Activated CD4-positive, alpha-beta memory T cell treated with anti-CD3 and anti-CD28 coated beads, Interleukin-2, amount 10 ng/mL, durations not matched to agents 7 days and 5 days (primary cell): ENCODE measurements at regions not wholly inside any gene's neighbourhood (a gene's known extent, or its start where the extent isn't known, plus 50 kb on each side); places are given as distances from the start of the nearest gene placed in this dataset.

Experiments used
- CTCF ChIA-PET: fragments of 350-600 bp; sonication (Branson Sonifier 250); formaldehyde crosslinking; loops from one replicate; lab custom pipeline; 2021; ENCODE audit warnings: antibody characterized with exemption, inconsistent platforms; lab: Charles Lee
- POLR2A ChIA-PET: fragments of 350-600 bp; sonication (Branson Sonifier 250); formaldehyde crosslinking; loops from one replicate; lab custom pipeline; 2021; ENCODE audit warnings: antibody characterized with exemption; lab: Charles Lee
- DNase-seq: peaks from one replicate; pipeline ENCODE4 v3.0.0-alpha.2; 2020
- H3K27ac Mint-ChIP-seq: one replicate; pipeline ENCODE4 v1.8.0; 2021; ENCODE audit warnings: mild to moderate bottlenecking, mixed read lengths
- H3K27me3 Mint-ChIP-seq: one replicate; pipeline ENCODE4 v1.8.0; 2021; ENCODE audit warnings: mixed read lengths
- H3K36me3 Mint-ChIP-seq: one replicate; pipeline ENCODE4 v1.8.0; 2021; ENCODE audit warnings: low read depth, mixed read lengths
- H3K4me1 Mint-ChIP-seq: one replicate; pipeline ENCODE4 v1.8.0; 2021; ENCODE audit warnings: mixed read lengths
- H3K4me3 Mint-ChIP-seq: one replicate; pipeline ENCODE4 v1.8.0; 2021; ENCODE audit warnings: mild to moderate bottlenecking, mixed read lengths
- H3K9me3 Mint-ChIP-seq: one replicate; pipeline ENCODE4 v1.8.0; 2021; ENCODE audit warnings: mixed read lengths

GRCh38 chr9:89720696-89721175, 115.9 kb downstream of the GADD45G start:
- Mint-ChIP-seq H3K4me3 (no peak overlapping the region), H3K36me3 (peaks cover 32% of the 10 kb centered on the region), H3K4me1 (peaks cover 44% of the 10 kb centered on the region), H3K9me3 (peaks cover 8% of the 10 kb centered on the region), H3K27me3 (no peaks in the 10 kb centered on the region), H3K27ac (no peak overlapping the region)
- no peak for DNase-seq
- ChIA-PET CTCF (no interaction called here), POLR2A (interaction anchor here (0.8 to 2.7 kb wide), 3 partner anchors 11 to 116 kb away, joined by 6 to 14 read pairs (median 7); partner anchors contain the start of gene GADD45G)

GRCh38 chr9:89721176-89721700, 116.4 kb downstream of the GADD45G start:
- Mint-ChIP-seq H3K4me3 (no peak overlapping the region), H3K4me1 (peaks cover 39% of the 10 kb centered on the region), H3K27me3 (no peaks in the 10 kb centered on the region), H3K36me3 (peaks cover 32% of the 10 kb centered on the region), H3K27ac (no peak overlapping the region), H3K9me3 (peaks cover 8% of the 10 kb centered on the region)
- DNase-seq: no peak
- CTCF ChIA-PET: interaction anchor here (0.6 kb wide), 1 partner anchor 21 kb away, joined by 3 read pairs; no protein-coding TSS in a partner anchor
- POLR2A ChIA-PET: interaction anchor here (2.0 to 2.7 kb wide), 2 partner anchors 10 to 22 kb away, joined by 7 to 14 read pairs; no protein-coding TSS in a partner anchor

DNA sequence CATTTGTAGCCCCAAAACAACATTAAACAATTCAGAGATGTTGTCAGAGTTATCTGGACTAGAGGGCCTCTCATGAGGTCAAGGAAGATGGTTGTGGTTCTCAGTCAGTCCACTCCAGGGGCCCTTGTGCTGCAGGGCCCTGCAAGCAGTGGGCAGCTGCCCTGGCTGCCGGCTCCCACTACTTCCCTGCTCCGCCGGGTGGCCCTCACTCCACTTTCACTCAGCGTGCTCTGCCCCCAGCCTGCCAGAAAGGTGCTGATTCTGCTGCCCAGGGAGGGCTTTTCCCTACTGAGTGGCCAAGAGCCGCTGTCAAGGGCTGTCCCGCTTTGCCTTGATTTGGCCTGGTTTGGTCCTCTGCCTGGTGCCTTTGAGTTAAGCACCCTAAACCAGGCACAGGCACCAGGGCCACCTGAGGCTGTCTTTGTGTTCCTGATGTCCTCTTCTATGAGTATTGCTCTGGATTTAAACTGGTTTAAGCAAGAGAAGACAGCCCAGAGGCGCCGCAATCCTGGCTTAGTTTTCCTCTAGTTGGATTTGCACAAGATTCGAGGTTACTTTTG, 117.2 kb downstream of the GADD45G start:
- Mint-ChIP-seq H3K9me3 (peaks cover 6% of the 10 kb centered on the region), H3K27ac (no peak overlapping the region), H3K27me3 (no peaks in the 10 kb centered on the region), H3K4me1 (peaks cover 36% of the 10 kb centered on the region), H3K36me3 (peaks cover 29% of the 10 kb centered on the region), H3K4me3 (no peak overlapping the region)
- no peak for DNase-seq
- ChIA-PET CTCF (no interaction called here), POLR2A (interaction anchor here (1.1 to 2.0 kb wide), 3 partner anchors 10 to 21 kb away, joined by 3 to 7 read pairs (median 4); no protein-coding TSS in a partner anchor)

DNA sequence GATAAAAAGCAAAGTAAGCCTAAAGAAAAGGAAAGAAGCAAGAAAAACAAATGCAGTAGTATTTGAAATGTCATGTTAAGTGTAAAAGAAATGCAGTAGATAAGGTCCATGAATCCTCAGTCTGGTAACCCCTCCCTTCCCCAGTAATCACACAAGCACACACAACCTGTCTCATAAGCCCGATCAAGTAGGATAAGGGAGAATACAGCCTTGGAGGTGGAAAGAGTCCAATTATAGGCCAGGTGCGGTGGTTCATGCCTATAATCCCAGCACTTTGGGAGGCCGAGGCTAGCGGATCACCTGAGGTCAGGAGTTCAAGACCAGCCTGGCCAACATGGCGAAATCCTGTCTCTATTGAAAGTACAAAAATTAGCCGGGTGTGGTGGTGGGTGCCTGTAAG, 117.9 kb downstream of the GADD45G start:
- no peaks in the 10 kb centered on the region for H3K27me3 Mint-ChIP-seq
- peaks cover 25% of the 10 kb centered on the region for H3K36me3 Mint-ChIP-seq
- H3K9me3 Mint-ChIP-seq: peaks cover 6% of the 10 kb centered on the region
- CTCF ChIA-PET: no interaction called here
- H3K27ac Mint-ChIP-seq: no peak overlapping the region
- POLR2A ChIA-PET: interaction anchor here (1.1 to 1.2 kb wide), 2 partner anchors 17 to 21 kb away, joined by 3 to 4 read pairs; no protein-coding TSS in a partner anchor
- peaks cover 31% of the 10 kb centered on the region for H3K4me1 Mint-ChIP-seq
- no peak for DNase-seq
- H3K4me3 Mint-ChIP-seq: no peak overlapping the region

DNA sequence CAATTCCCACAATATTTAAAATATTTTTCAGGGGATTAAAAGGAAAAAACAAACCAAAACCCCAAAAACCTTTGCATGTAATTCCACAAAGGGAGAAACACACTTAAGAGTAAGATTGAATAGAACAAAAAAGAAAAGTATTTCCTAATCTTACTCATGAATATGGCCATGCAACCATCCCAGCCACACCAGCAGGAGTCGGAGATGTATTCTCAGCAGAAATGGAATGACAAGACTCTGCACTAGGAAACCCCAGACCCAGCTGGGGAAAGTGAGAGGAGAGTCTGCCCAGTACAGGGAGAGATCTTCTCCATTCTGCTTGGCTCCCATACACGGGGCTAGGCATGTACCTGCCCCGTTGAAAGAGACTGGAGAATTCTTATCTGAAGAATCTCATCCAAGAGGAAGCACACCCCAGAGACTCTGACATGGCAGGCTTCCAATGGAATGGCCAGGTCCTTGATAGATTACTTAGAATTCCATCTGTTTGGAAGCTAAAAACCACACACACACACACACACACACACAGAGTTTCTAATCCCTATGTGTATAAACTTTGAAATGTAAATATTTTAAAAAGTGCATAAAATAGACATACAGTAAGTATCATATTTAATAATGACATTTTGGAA, 118.8 kb downstream of the GADD45G start:
- POLR2A ChIA-PET: no interaction called here
- Mint-ChIP-seq H3K4me1 (peaks cover 27% of the 10 kb centered on the region), H3K36me3 (peaks cover 23% of the 10 kb centered on the region), H3K4me3 (no peak overlapping the region), H3K9me3 (peaks cover 6% of the 10 kb centered on the region), H3K27me3 (no peaks in the 10 kb centered on the region), H3K27ac (no peak overlapping the region)
- CTCF ChIA-PET: no interaction called here
- no peak for DNase-seq

- ChIA-PET CTCF (no interaction called here), POLR2A (no interaction called here)
- no peak overlapping the region for H3K4me3 Mint-ChIP-seq
- H3K27me3 Mint-ChIP-seq: no peaks in the 10 kb centered on the region
- DNase-seq: no peak
- no peak overlapping the region for H3K27ac Mint-ChIP-seq
- H3K9me3 Mint-ChIP-seq: peaks cover 6% of the 10 kb centered on the region
- peaks cover 18% of the 10 kb centered on the region for H3K36me3 Mint-ChIP-seq
- H3K4me1 Mint-ChIP-seq: peaks cover 19% of the 10 kb centered on the region
Observed at GRCh38 chr9:89724659-89725058, 119.8 kb downstream of the GADD45G start.

DNA sequence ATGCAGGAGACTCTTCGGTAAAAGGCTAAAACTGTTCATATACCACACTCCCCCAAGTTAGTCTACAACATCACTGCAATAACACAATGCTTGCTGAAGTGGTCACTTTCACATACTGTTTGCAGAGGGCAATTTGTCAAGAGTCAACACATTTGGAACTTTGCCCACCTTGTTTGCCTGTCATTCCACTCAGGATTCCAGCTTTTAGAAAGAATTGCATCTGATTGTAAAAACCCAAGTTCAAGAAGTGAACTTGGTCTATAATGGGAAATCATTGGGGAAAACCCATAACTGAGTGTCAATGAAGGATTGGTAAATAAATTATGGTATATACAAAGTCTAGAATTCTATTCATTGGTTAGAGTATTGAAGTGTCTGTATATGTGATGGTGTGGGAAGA, 120.5 kb downstream of the GADD45G start:
- Mint-ChIP-seq H3K27me3 (no peaks in the 10 kb centered on the region), H3K27ac (no peak overlapping the region), H3K36me3 (peaks cover 13% of the 10 kb centered on the region), H3K9me3 (peaks cover 6% of the 10 kb centered on the region), H3K4me1 (peaks cover 13% of the 10 kb centered on the region), H3K4me3 (no peak overlapping the region)
- CTCF ChIA-PET: no interaction called here
- POLR2A ChIA-PET: no interaction called here
- no peak for DNase-seq

GRCh38 chr9:89729954-89730530, 125.2 kb downstream of the GADD45G start:
- H3K27me3 Mint-ChIP-seq: peaks cover 4% of the 10 kb centered on the region
- H3K36me3 Mint-ChIP-seq: peaks cover 5% of the 10 kb centered on the region
- peaks cover 10% of the 10 kb centered on the region for H3K4me1 Mint-ChIP-seq
- no peak for DNase-seq
- H3K4me3 Mint-ChIP-seq: no peak overlapping the region
- peaks cover 6% of the 10 kb centered on the region for H3K9me3 Mint-ChIP-seq
- ChIA-PET POLR2A (interaction anchor here (1.1 to 2.3 kb wide), 4 partner anchors 9 to 14 kb away, joined by 3 to 8 read pairs (median 4); no protein-coding TSS in a partner anchor), CTCF (interaction anchor here (1.5 kb wide), 1 partner anchor 14 kb away, joined by 3 read pairs; no protein-coding TSS in a partner anchor)
- H3K27ac Mint-ChIP-seq: no peak overlapping the region

DNA sequence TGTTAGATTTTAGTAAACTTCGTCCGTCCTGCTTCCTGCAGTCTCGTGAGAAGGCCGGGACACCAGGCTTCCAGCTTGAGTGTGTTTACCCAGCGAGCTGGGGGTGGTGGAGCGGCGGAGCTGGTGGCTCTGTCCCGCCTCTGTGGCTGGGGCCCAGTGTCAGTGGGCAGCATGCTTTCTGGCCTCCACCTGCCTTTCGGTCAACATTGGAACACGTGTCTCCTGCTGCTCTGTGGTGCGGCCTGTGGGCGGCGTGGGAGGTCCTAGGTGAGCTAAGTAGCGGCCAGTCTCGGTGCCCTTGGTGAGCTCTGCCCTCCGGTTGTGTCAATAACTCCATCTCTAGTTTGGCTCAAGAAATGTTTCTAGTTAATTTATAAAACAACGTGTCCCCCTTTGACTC, 125.9 kb downstream of the GADD45G start:
- no peak for DNase-seq
- ChIA-PET CTCF (interaction anchor here (0.6 to 1.4 kb wide), 6 partner anchors 10 to 281 kb away, joined by 3 to 4 read pairs (median 3); no protein-coding TSS in a partner anchor), POLR2A (interaction anchor here (1.0 to 2.5 kb wide), 4 partner anchors 9 to 126 kb away, joined by 3 to 8 read pairs (median 5); partner anchors contain the start of gene GADD45G)
- H3K4me3 Mint-ChIP-seq: no peak overlapping the region
- peaks cover 2% of the 10 kb centered on the region for H3K9me3 Mint-ChIP-seq
- no peaks in the 10 kb centered on the region for H3K36me3 Mint-ChIP-seq
- H3K4me1 Mint-ChIP-seq: peaks cover 8% of the 10 kb centered on the region
- H3K27me3 Mint-ChIP-seq: peaks cover 4% of the 10 kb centered on the region
- no peak overlapping the region for H3K27ac Mint-ChIP-seq

DNA sequence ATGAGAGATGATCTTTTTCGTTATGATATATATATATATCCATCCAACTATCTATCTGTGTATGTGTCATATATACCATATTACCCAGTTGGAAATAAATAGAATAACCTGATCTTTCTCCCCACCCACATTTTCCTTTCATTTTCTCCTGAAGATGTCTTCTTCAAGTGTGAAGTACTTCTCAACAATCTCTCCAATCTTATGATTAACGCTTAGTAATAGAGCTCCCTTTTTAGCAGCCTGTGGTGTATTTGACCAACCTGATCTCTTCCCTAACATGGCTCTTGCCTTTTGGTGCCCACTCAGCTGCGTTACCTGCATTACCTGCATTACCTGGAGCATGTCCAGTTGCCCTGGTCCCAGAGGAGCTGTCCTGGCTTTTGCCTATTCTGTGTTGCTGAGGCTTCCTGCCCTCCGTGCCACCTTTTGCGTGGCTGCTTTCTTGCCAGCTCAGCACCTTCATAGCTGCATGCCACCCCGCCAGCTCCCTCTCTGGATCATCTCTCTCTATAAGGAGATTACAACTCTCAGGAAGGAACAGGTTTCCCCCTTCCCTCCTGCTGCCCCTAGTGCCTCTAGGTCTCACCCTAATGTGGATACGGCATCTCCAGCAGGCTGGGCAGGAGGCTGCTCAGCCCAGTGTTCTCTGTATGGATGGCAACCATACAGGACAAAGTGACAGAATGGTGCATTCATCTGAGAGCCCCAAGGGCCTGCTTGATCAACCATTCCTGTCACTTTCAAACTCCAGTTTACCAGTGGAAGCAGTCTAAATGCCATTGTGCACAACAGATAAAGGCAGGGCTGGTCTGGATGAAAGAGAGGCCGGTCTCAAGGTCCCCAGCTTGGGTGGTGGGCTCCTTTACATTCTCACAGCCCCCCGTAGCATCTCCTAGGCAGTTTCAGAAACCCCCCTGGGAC, 126.7 kb downstream of the GADD45G start:
- Mint-ChIP-seq H3K9me3 (peaks cover 1% of the 10 kb centered on the region), H3K4me1 (peaks cover 8% of the 10 kb centered on the region), H3K4me3 (no peak overlapping the region), H3K27me3 (peaks cover 4% of the 10 kb centered on the region), H3K27ac (no peak overlapping the region), H3K36me3 (no peaks in the 10 kb centered on the region)
- ChIA-PET POLR2A (interaction anchor here (1.0 to 2.5 kb wide), 5 partner anchors 8 to 127 kb away, joined by 3 to 8 read pairs (median 5); partner anchors contain the start of gene GADD45G), CTCF (interaction anchor here (0.6 to 1.4 kb wide), 6 partner anchors 9 to 280 kb away, joined by 3 to 4 read pairs (median 3); no protein-coding TSS in a partner anchor)
- DNase-seq: no peak

DNA sequence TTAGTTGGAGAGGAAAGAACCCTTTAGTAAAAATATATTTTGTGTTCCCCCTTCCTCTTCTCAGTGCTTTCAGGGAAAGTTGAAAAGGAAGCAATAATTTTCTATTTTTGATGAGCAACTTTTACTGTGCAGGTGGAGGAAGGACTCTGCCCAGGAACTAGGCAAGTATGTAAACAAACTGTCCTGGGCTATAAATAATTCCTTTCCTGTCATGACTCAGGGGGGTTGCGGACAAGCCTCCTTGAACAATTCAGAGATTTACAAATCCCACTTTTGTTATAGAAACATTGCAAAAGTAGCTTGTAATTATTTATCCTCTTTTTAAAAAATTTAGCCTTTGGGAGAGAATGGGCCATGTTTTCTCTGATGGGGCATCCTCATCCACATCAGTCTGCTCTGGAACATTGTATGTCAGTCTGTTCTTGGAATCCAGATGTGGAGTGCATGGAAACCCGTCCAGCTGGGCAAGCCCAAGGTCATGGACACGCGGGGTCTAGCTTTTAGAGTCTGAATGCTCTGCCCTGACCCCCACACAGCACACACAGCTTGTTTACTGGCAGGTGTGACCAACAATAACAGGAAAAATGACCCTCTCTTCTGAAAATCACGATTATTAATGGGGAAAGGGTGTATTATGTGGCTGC, 127.6 kb downstream of the GADD45G start:
- Mint-ChIP-seq H3K9me3 (no peaks in the 10 kb centered on the region), H3K27me3 (peaks cover 4% of the 10 kb centered on the region), H3K27ac (no peak overlapping the region), H3K36me3 (no peaks in the 10 kb centered on the region), H3K4me3 (no peak overlapping the region), H3K4me1 (peaks cover 9% of the 10 kb centered on the region)
- DNase-seq: no peak
- CTCF ChIA-PET: interaction anchor here (1.4 kb wide), 1 partner anchor 8 kb away, joined by 3 read pairs; no protein-coding TSS in a partner anchor
- POLR2A ChIA-PET: interaction anchor here (1.2 to 2.5 kb wide), 4 partner anchors 10 to 22 kb away, joined by 3 to 8 read pairs (median 6); no protein-coding TSS in a partner anchor
